Keratinocyte (primary cell): ENCODE measurements at regions not wholly inside any gene's neighbourhood (a gene's known extent, or its start where the extent isn't known, plus 50 kb on each side); places are given as distances from the start of the nearest gene placed in this dataset.

Experiments used
- DNase-seq: peaks from one replicate; pipeline ENCODE4 v3.0.0-alpha.2; 2011; ENCODE audit warnings: low read depth, missing footprints, low spot score
- FAIRE-seq: peaks from 2 replicates; lab custom pipeline; 2011; peaks lifted over from hg19 to GRCh38; lab: Jason Lieb, UNC
- H2AFZ ChIP-seq: 2 replicates; pipeline ENCODE4 v1.6.0; 2012; ENCODE audit warnings: low read length, control low read depth, inconsistent platforms; ENCODE audit not compliant: control insufficient read depth
- H3K27ac ChIP-seq: 2 replicates; pipeline ENCODE4 v1.5.1; 2011; ENCODE audit warnings: low read length; ENCODE audit not compliant: control insufficient read depth, insufficient read depth
- H3K27me3 ChIP-seq: 3 replicates; pipeline ENCODE4 v1.6.0; 2011; ENCODE audit warnings: low read length; ENCODE audit not compliant: control insufficient read depth, insufficient read depth; ENCODE audit errors: extremely low read depth
- H3K36me3 ChIP-seq, 2 experiments: 2 replicates in 1 of 2; 3 replicates in 1 of 2; pipeline ENCODE4 v1.5.1; 2011; ENCODE audit warnings: low read length in 2 of 2, mild to moderate bottlenecking in 1 of 2; ENCODE audit not compliant: control insufficient read depth in 2 of 2, insufficient read depth in 2 of 2; ENCODE audit errors: extremely low read depth in 1 of 2
- H3K4me1 ChIP-seq: 3 replicates; pipeline ENCODE4 v1.5.1; 2011; ENCODE audit warnings: low read length; ENCODE audit not compliant: control insufficient read depth, insufficient read depth; ENCODE audit errors: extremely low read depth
- H3K4me2 ChIP-seq: 3 replicates; pipeline ENCODE4 v1.6.0; 2011; ENCODE audit warnings: low read depth, low read length; ENCODE audit not compliant: control insufficient read depth, insufficient read depth; ENCODE audit errors: extremely low read depth
- H3K4me3 ChIP-seq, 3 experiments: fragments of 200-600 bp in 1 of 3; sonication (generic) in 1 of 3; 2 replicates in 2 of 3; 3 replicates in 1 of 3; pipeline ENCODE4 v1.5.1; 2011 to 2016; ENCODE audit warnings: low read length in 3 of 3, mild to moderate bottlenecking in 3 of 3, control low read depth in 2 of 3, inconsistent platforms in 1 of 3, low read depth in 1 of 3, mixed read lengths in 1 of 3, mixed run types in 1 of 3, moderate library complexity in 1 of 3; ENCODE audit not compliant: control insufficient read depth in 2 of 3, insufficient read depth in 2 of 3; ENCODE audit errors: extremely low read depth in 1 of 3
- H3K79me2 ChIP-seq: 2 replicates; pipeline ENCODE4 v1.6.0; 2012; ENCODE audit warnings: low read length; ENCODE audit not compliant: control insufficient read depth, insufficient read depth
- H3K9ac ChIP-seq: 3 replicates; pipeline ENCODE4 v1.6.0; 2011; ENCODE audit warnings: low read length; ENCODE audit not compliant: control insufficient read depth, insufficient read depth; ENCODE audit errors: extremely low read depth
- H3K9me1 ChIP-seq: 3 replicates; pipeline ENCODE4 v1.6.0; 2011; ENCODE audit warnings: low read length; ENCODE audit not compliant: control insufficient read depth, insufficient read depth; ENCODE audit errors: extremely low read depth
- H3K9me3 ChIP-seq: 2 replicates; pipeline ENCODE4 v1.5.1; 2012; ENCODE audit warnings: low read depth, low read length; ENCODE audit not compliant: control insufficient read depth
- H4K20me1 ChIP-seq: 3 replicates; pipeline ENCODE4 v1.6.0; 2011; ENCODE audit warnings: low read length; ENCODE audit not compliant: control insufficient read depth, insufficient read depth; ENCODE audit errors: extremely low read depth
- CTCF ChIP-seq, 3 experiments: IDR thresholded peaks in 1 of 3; conservative IDR thresholded peaks in 1 of 3; optimal IDR thresholded peaks in 1 of 3; 2 replicates in 2 of 3; 3 replicates in 1 of 3; pipeline versions ENCODE3 to v1.5.1; 2011; ENCODE audit warnings: low read length in 3 of 3, mild to moderate bottlenecking in 3 of 3, moderate library complexity in 2 of 3, control low read depth in 1 of 3, inconsistent platforms in 1 of 3; ENCODE audit not compliant: insufficient read depth in 2 of 3; ENCODE audit errors: extremely low read depth in 1 of 3
- EZH2 ChIP-seq: IDR thresholded peaks from one replicate; pipeline ENCODE4 v1.6.1; 2012; ENCODE audit warnings: inconsistent platforms, mild to moderate bottlenecking, low read length, moderate library complexity
- dilution Hi-C: fragments of 300-500 bp; cut with MboI; formaldehyde crosslinking; loops from one replicate; pipeline ENCODE4 v1.7.0; 2020; ENCODE audit warnings: low sequenced_read_pairs; ENCODE audit not compliant: extremely low pct_ligation_motif_present

GRCh38 chr16:54447576-54448440 lies 161.2 kb upstream of the IRX3 start:
- Histone ChIP-seq H3K4me2 (peak overlapping the region; percentile 27), H3K36me3 (no peaks in the 10 kb centered on the region), H3K9ac (peak overlapping the region; percentile 11), H3K27ac (peak overlapping the region; percentile 5), H4K20me1 (no peaks in the 10 kb centered on the region), H3K27me3 (no peaks in the 10 kb centered on the region), H3K4me3 (no peak overlapping the region), H3K4me1 (peaks cover 25% of the 10 kb centered on the region), H3K9me3 (no peaks in the 10 kb centered on the region), H3K79me2 (no peaks in the 10 kb centered on the region), H2AFZ (peak overlapping the region; percentile 28), H3K9me1 (no peaks in the 10 kb centered on the region)
- peak; percentile 94 for FAIRE-seq
- dilution Hi-C loops = no loop called here
- no peak for TF ChIP-seq EZH2
- TF ChIP-seq CTCF (optimal IDR thresholded peaks at IDR 0.05 in 1 of 3, IDR thresholded peaks at IDR 0.05 in 1 of 3, conservative IDR thresholded peaks at IDR 0.05 in 1 of 3; ENCODE audit: extremely low read depth in 1 of 3, insufficient read depth in 2 of 3, low read length in 3 of 3) = no peak
- peak; percentile 32 for DNase-seq

GRCh38 chr16:54446639-54447038 lies 160.1 kb upstream of the IRX3 start:
- Histone ChIP-seq H2AFZ (no peak overlapping the region), H3K79me2 (no peaks in the 10 kb centered on the region), H3K27ac (no peak overlapping the region), H3K27me3 (no peaks in the 10 kb centered on the region), H3K36me3 (no peaks in the 10 kb centered on the region), H4K20me1 (no peaks in the 10 kb centered on the region), H3K9me3 (no peaks in the 10 kb centered on the region), H3K4me3 (no peak overlapping the region), H3K4me2 (peak overlapping the region; percentile 28), H3K4me1 (peaks cover 25% of the 10 kb centered on the region), H3K9ac (no peak overlapping the region), H3K9me1 (no peaks in the 10 kb centered on the region)
- FAIRE-seq = peak; percentile 83
- no peak for DNase-seq
- dilution Hi-C loops = no loop called here
- TF ChIP-seq EZH2 (no peak), CTCF (optimal IDR thresholded peaks at IDR 0.05 in 1 of 3, IDR thresholded peaks at IDR 0.05 in 1 of 3, conservative IDR thresholded peaks at IDR 0.05 in 1 of 3; ENCODE audit: extremely low read depth in 1 of 3, insufficient read depth in 2 of 3, low read length in 3 of 3) (no peak)
